ENCODE measurements at regions not wholly inside any gene's neighbourhood (a gene's known extent, or its start where the extent isn't known, plus 50 kb on each side); places are given as distances from the start of the nearest gene placed in this dataset.

- H3K9me3 Mint-ChIP-seq = no peaks in the 10 kb centered on the region
- H3K4me1 Mint-ChIP-seq = no peaks in the 10 kb centered on the region
- peaks cover 10% of the 10 kb centered on the region for H3K27me3 Mint-ChIP-seq
- ATAC-seq (ENCODE audit: low read depth) (no peak), DNase-seq (ENCODE audit: low spot score in 2 of 2) (no peak)
- no peak overlapping the region for H3K27ac Mint-ChIP-seq
- H3K4me3 Mint-ChIP-seq = no peak overlapping the region
- H3K36me3 Mint-ChIP-seq = no peaks in the 10 kb centered on the region
These were observed 110.6 kb upstream of the DLX2 start for GRCh38 chr2:172213116-172213860.

GRCh38 chr2:172214252-172214651 lies 111.6 kb upstream of the DLX2 start:
- no peaks in the 10 kb centered on the region for H3K4me1 Mint-ChIP-seq
- no peak overlapping the region for H3K4me3 Mint-ChIP-seq
- no peak for ATAC-seq (ENCODE audit: low read depth)
- H3K27me3 Mint-ChIP-seq = peaks cover 10% of the 10 kb centered on the region
- H3K27ac Mint-ChIP-seq = no peak overlapping the region
- H3K36me3 Mint-ChIP-seq = no peaks in the 10 kb centered on the region
- no peaks in the 10 kb centered on the region for H3K9me3 Mint-ChIP-seq
- no peak for DNase-seq (ENCODE audit: low spot score in 2 of 2)

- no peak overlapping the region for H3K27ac Mint-ChIP-seq
- ATAC-seq (ENCODE audit: low read depth) (no peak), DNase-seq (ENCODE audit: low spot score in 2 of 2) (no peak)
- H3K27me3 Mint-ChIP-seq = peaks cover 10% of the 10 kb centered on the region
- H3K36me3 Mint-ChIP-seq = no peaks in the 10 kb centered on the region
- H3K4me3 Mint-ChIP-seq = no peak overlapping the region
- H3K9me3 Mint-ChIP-seq = no peaks in the 10 kb centered on the region
- H3K4me1 Mint-ChIP-seq = no peaks in the 10 kb centered on the region
These were observed 112.7 kb upstream of the DLX2 start for GRCh38 chr2:172215172-172215935.

- ATAC-seq (ENCODE audit: low read depth) = no peak
- Mint-ChIP-seq H3K9me3 (no peaks in the 10 kb centered on the region), H3K27ac (no peak overlapping the region), H3K4me3 (no peak overlapping the region), H3K27me3 (peaks cover 10% of the 10 kb centered on the region), H3K36me3 (no peaks in the 10 kb centered on the region), H3K4me1 (no peaks in the 10 kb centered on the region)
- no peak for DNase-seq (ENCODE audit: low spot score in 2 of 2)
These were observed 113.2 kb upstream of the DLX2 start for GRCh38 chr2:172215936-172216335.

- Mint-ChIP-seq H3K9me3 (no peaks in the 10 kb centered on the region), H3K27ac (no peak overlapping the region)
These were observed 113.8 kb upstream of the DLX2 start for GRCh38 chr2:172216477-172216876.

GRCh38 chr2:172219201-172219600 lies 116.5 kb upstream of the DLX2 start:
- peaks cover 11% of the 10 kb centered on the region for H3K27me3 Mint-ChIP-seq
- DNase-seq (ENCODE audit: low spot score in 2 of 2) = no peak
- no peaks in the 10 kb centered on the region for H3K4me1 Mint-ChIP-seq
- no peak for ATAC-seq (ENCODE audit: low read depth)
- H3K9me3 Mint-ChIP-seq = no peaks in the 10 kb centered on the region
- no peak overlapping the region for H3K4me3 Mint-ChIP-seq
- no peak overlapping the region for H3K27ac Mint-ChIP-seq
- H3K36me3 Mint-ChIP-seq = no peaks in the 10 kb centered on the region

More at GRCh38 chr2:172216477-172216876, 113.8 kb upstream of the DLX2 start:
- Mint-ChIP-seq H3K36me3 (no peaks in the 10 kb centered on the region), H3K4me3 (no peak overlapping the region), H3K27me3 (peaks cover 10% of the 10 kb centered on the region), H3K4me1 (no peaks in the 10 kb centered on the region)
- ATAC-seq (ENCODE audit: low read depth) (no peak), DNase-seq (ENCODE audit: low spot score in 2 of 2) (no peak)

- Mint-ChIP-seq H3K4me3 (no peak overlapping the region), H3K9me3 (no peaks in the 10 kb centered on the region), H3K27me3 (peaks cover 11% of the 10 kb centered on the region), H3K4me1 (no peaks in the 10 kb centered on the region), H3K36me3 (no peaks in the 10 kb centered on the region), H3K27ac (no peak overlapping the region)
- DNase-seq (ENCODE audit: low spot score in 2 of 2) = no peak
- ATAC-seq (ENCODE audit: low read depth) = no peak
These were observed 117.4 kb upstream of the DLX2 start for GRCh38 chr2:172220121-172220520.

- Mint-ChIP-seq H3K36me3 (no peaks in the 10 kb centered on the region), H3K27me3 (peaks cover 14% of the 10 kb centered on the region), H3K4me1 (no peaks in the 10 kb centered on the region), H3K4me3 (no peak overlapping the region), H3K9me3 (no peaks in the 10 kb centered on the region), H3K27ac (no peak overlapping the region)
- DNase-seq (ENCODE audit: low spot score in 2 of 2) (no peak), ATAC-seq (ENCODE audit: low read depth) (no peak)
These were observed 120.9 kb upstream of the DLX2 start for GRCh38 chr2:172223601-172224054.

- Mint-ChIP-seq H3K36me3 (no peaks in the 10 kb centered on the region), H3K4me3 (no peak overlapping the region), H3K9me3 (no peaks in the 10 kb centered on the region), H3K4me1 (no peaks in the 10 kb centered on the region), H3K27me3 (peaks cover 19% of the 10 kb centered on the region), H3K27ac (no peak overlapping the region)
- DNase-seq (ENCODE audit: low spot score in 2 of 2) (no peak), ATAC-seq (ENCODE audit: low read depth) (no peak)
These were observed 123.1 kb upstream of the DLX2 start for GRCh38 chr2:172225786-172226185.

- Mint-ChIP-seq H3K27ac (no peak overlapping the region), H3K27me3 (peaks cover 22% of the 10 kb centered on the region), H3K9me3 (no peaks in the 10 kb centered on the region), H3K4me1 (no peaks in the 10 kb centered on the region), H3K4me3 (no peak overlapping the region), H3K36me3 (no peaks in the 10 kb centered on the region)
- no peak for DNase-seq (ENCODE audit: low spot score in 2 of 2)
- no peak for ATAC-seq (ENCODE audit: low read depth)
These were observed 123.8 kb upstream of the DLX2 start for GRCh38 chr2:172226244-172227061.

GRCh38 chr2:172227719-172228118 lies 125.0 kb upstream of the DLX2 start:
- Mint-ChIP-seq H3K9me3 (no peaks in the 10 kb centered on the region), H3K27ac (no peak overlapping the region), H3K4me3 (no peak overlapping the region), H3K4me1 (no peaks in the 10 kb centered on the region), H3K36me3 (no peaks in the 10 kb centered on the region), H3K27me3 (peaks cover 20% of the 10 kb centered on the region)
- ATAC-seq (ENCODE audit: low read depth) = no peak
- DNase-seq (ENCODE audit: low spot score in 2 of 2) = no peak

- no peaks in the 10 kb centered on the region for H3K9me3 Mint-ChIP-seq
- ATAC-seq (ENCODE audit: low read depth) = no peak
- peaks cover 20% of the 10 kb centered on the region for H3K27me3 Mint-ChIP-seq
- H3K36me3 Mint-ChIP-seq = no peaks in the 10 kb centered on the region
- no peak for DNase-seq (ENCODE audit: low spot score in 2 of 2)
- H3K4me1 Mint-ChIP-seq = no peaks in the 10 kb centered on the region
- no peak overlapping the region for H3K4me3 Mint-ChIP-seq
- H3K27ac Mint-ChIP-seq = no peak overlapping the region
These were observed 125.6 kb upstream of the DLX2 start for GRCh38 chr2:172228177-172228808.

- Mint-ChIP-seq H3K4me1 (peaks cover 2% of the 10 kb centered on the region), H3K4me3 (no peak overlapping the region), H3K9me3 (no peaks in the 10 kb centered on the region), H3K27ac (no peak overlapping the region), H3K27me3 (peaks cover 25% of the 10 kb centered on the region), H3K36me3 (no peaks in the 10 kb centered on the region)
- ATAC-seq (ENCODE audit: low read depth) = no peak
- DNase-seq (ENCODE audit: low spot score in 2 of 2) = no peak
These were observed 126.4 kb upstream of the DLX2 start for GRCh38 chr2:172229125-172229524.
